ENCODE measurements at regions not wholly inside any gene's neighbourhood (a gene's known extent, or its start where the extent isn't known, plus 50 kb on each side); places are given as distances from the start of the nearest gene placed in this dataset.

GRCh38 chr20:60269573-60270162 is 311.4 kb downstream of the CDH26 start:
- ChIA-PET CTCF (no interaction called here), POLR2A (ENCODE audit: unreplicated experiment) (no interaction called here)
- Histone ChIP-seq H3K9ac (ENCODE audit: low read length) (no peak overlapping the region), H3K9me3 (ENCODE audit: low read length) (no peaks in the 10 kb centered on the region), H3K4me1 (ENCODE audit: insufficient read depth, low read length) (no peaks in the 10 kb centered on the region), H3K4me3 (ENCODE audit: low read length) (no peak overlapping the region), H3K36me3 (ENCODE audit: low read depth, low read length) (no peaks in the 10 kb centered on the region), H3K4me2 (ENCODE audit: low read length) (no peak overlapping the region), H3K27me3 (ENCODE audit: low read length) (no peaks in the 10 kb centered on the region), H3K9me2 (replicated peaks; ENCODE audit: low read length) (no peaks in the 10 kb centered on the region), H4K20me1 (ENCODE audit: low read length) (no peaks in the 10 kb centered on the region), H2AFZ (ENCODE audit: low read length) (no peak overlapping the region), H3K79me2 (ENCODE audit: low read length) (no peaks in the 10 kb centered on the region), H3K27ac (ENCODE audit: low read length) (no peak overlapping the region), H3F3A (ENCODE audit: low read length, unreplicated experiment) (no peaks in the 10 kb centered on the region)
- BruUV-seq (replicated peaks), result no TSS peak
- DNase-seq, result no peak
- no peak for ATAC-seq
- intact Hi-C loops (cut with micrococcal nuclease), result no loop called here
- TF ChIP-seq EZH2phosphoT487 (IDR thresholded peaks at IDR 0.05; ENCODE audit: borderline replicate concordance, low read length) (no peak), EZH2 (IDR thresholded peaks at IDR 0.05; ENCODE audit: low read length, unreplicated experiment) (no peak), CTCF (conservative IDR thresholded peaks at IDR 0.05; ENCODE audit: low read depth, low read length) (no peak)

- Histone ChIP-seq H2AFZ (ENCODE audit: low read length) (no peak overlapping the region), H3K9me2 (replicated peaks; ENCODE audit: low read length) (no peaks in the 10 kb centered on the region), H3K9me3 (ENCODE audit: low read length) (no peaks in the 10 kb centered on the region), H3K4me1 (ENCODE audit: insufficient read depth, low read length) (no peaks in the 10 kb centered on the region), H3K4me3 (ENCODE audit: low read length) (no peak overlapping the region), H3K27me3 (ENCODE audit: low read length) (no peaks in the 10 kb centered on the region), H3K36me3 (ENCODE audit: low read depth, low read length) (no peaks in the 10 kb centered on the region), H3K79me2 (ENCODE audit: low read length) (no peaks in the 10 kb centered on the region), H4K20me1 (ENCODE audit: low read length) (no peaks in the 10 kb centered on the region), H3K27ac (ENCODE audit: low read length) (no peak overlapping the region), H3K9ac (ENCODE audit: low read length) (no peak overlapping the region), H3K4me2 (ENCODE audit: low read length) (no peak overlapping the region), H3F3A (ENCODE audit: low read length, unreplicated experiment) (no peaks in the 10 kb centered on the region)
- CTCF ChIA-PET, result no interaction called here
- no peak for TF ChIP-seq EZH2phosphoT487 (IDR thresholded peaks at IDR 0.05; ENCODE audit: borderline replicate concordance, low read length)
- TF ChIP-seq CTCF (conservative IDR thresholded peaks at IDR 0.05; ENCODE audit: low read depth, low read length), result no peak
- intact Hi-C loops (cut with micrococcal nuclease), result no loop called here
- POLR2A ChIA-PET (ENCODE audit: unreplicated experiment), result no interaction called here
- BruUV-seq (replicated peaks), result no TSS peak
- DNase-seq (no peak), ATAC-seq (no peak)
These were observed 312.1 kb downstream of the CDH26 start for GRCh38 chr20:60270341-60270740.

- H3K9me3 ChIP-seq (ENCODE audit: low read length), result no peaks in the 10 kb centered on the region
- no peak overlapping the region for H3K9ac ChIP-seq (ENCODE audit: low read length)
- H4K20me1 ChIP-seq (ENCODE audit: low read length), result no peaks in the 10 kb centered on the region
- H3K79me2 ChIP-seq (ENCODE audit: low read length), result no peaks in the 10 kb centered on the region
- H2AFZ ChIP-seq (ENCODE audit: low read length), result no peak overlapping the region
- no peaks in the 10 kb centered on the region for H3K36me3 ChIP-seq (ENCODE audit: low read depth, low read length)
- TF ChIP-seq EZH2 (IDR thresholded peaks at IDR 0.05; ENCODE audit: low read length, unreplicated experiment) (no peak), EZH2phosphoT487 (IDR thresholded peaks at IDR 0.05; ENCODE audit: borderline replicate concordance, low read length) (no peak), CTCF (conservative IDR thresholded peaks at IDR 0.05; ENCODE audit: low read depth, low read length) (no peak; the same call in 1 of the 2 replicates)
- H3K4me3 ChIP-seq (ENCODE audit: low read length), result no peak overlapping the region
- POLR2A ChIA-PET (ENCODE audit: unreplicated experiment), result no interaction called here
- H3K27me3 ChIP-seq (ENCODE audit: low read length), result no peaks in the 10 kb centered on the region
- H3K9me2 ChIP-seq (replicated peaks; ENCODE audit: low read length), result no peaks in the 10 kb centered on the region
- H3K4me2 ChIP-seq (ENCODE audit: low read length), result no peak overlapping the region
- no peaks in the 10 kb centered on the region for H3F3A ChIP-seq (ENCODE audit: low read length, unreplicated experiment)
- CTCF ChIA-PET, result no interaction called here
- DNase-seq (peak; percentile 11), ATAC-seq (no peak)
- no peaks in the 10 kb centered on the region for H3K4me1 ChIP-seq (ENCODE audit: insufficient read depth, low read length)
- intact Hi-C loops (cut with micrococcal nuclease), result no loop called here
- H3K27ac ChIP-seq (ENCODE audit: low read length), result no peak overlapping the region
- no TSS peak for BruUV-seq (replicated peaks)
These were observed 313.4 kb downstream of the CDH26 start for GRCh38 chr20:60271597-60271996.
